Transverse colon (tissue), 4 donors: ENCODE measurements at regions not wholly inside any gene's neighbourhood (a gene's known extent, or its start where the extent isn't known, plus 50 kb on each side); places are given as distances from the start of the nearest gene placed in this dataset.

Experiments used
- DNase-seq: peaks from one replicate; pipeline ENCODE4 v3.0.0-alpha.2; 2019
- H3K27ac ChIP-seq, 4 donors: fragments of 200-600 bp; sonication (generic); 2 replicates each; pipeline ENCODE4 v1.5.1; 2016 to 2018; ENCODE audit warnings: inconsistent platforms in 4 of 4
- H3K27me3 ChIP-seq: fragments of 200-600 bp; sonication (generic); 2 replicates; pipeline ENCODE4 v1.5.1; 2017; ENCODE audit warnings: inconsistent platforms
- H3K36me3 ChIP-seq, 4 donors: fragments of 200-600 bp; sonication (generic); 2 replicates each; pipeline ENCODE4 v1.5.1; 2017 to 2019; ENCODE audit warnings: inconsistent platforms in 4 of 4
- H3K4me1 ChIP-seq, 4 donors: fragments of 200-600 bp; sonication (generic); 2 replicates each; pipeline ENCODE4 v1.5.1; 2017 to 2020; ENCODE audit warnings: inconsistent platforms in 4 of 4
- H3K4me3 ChIP-seq, 4 donors: fragments of 200-600 bp; sonication (generic); 1 replicate in 1 of 4; 2 replicates in 3 of 4; pipeline versions ENCODE4 v1.5.1 to v1.6.1; 2017 to 2019; ENCODE audit warnings: inconsistent platforms in 4 of 4
- H3K9me3 ChIP-seq, 2 donors: fragments of 200-600 bp; sonication (generic); 2 replicates each; pipeline ENCODE4 v1.5.1; 2017 to 2019; ENCODE audit warnings: inconsistent platforms in 2 of 2
- EP300 ChIP-seq: sonication (generic); formaldehyde crosslinking; IDR thresholded peaks from one replicate; pipeline ENCODE4 v1.6.1; 2017; ENCODE audit warnings: antibody characterized with exemption, low read depth
- POLR2A ChIP-seq: fragments of 450-650 bp; IDR thresholded peaks from one replicate; pipeline ENCODE4 v1.6.1; 2016; ENCODE audit warnings: antibody characterized with exemption, mild to moderate bottlenecking, moderate library complexity
- POLR2AphosphoS5 ChIP-seq, 3 donors: sonication (generic); formaldehyde crosslinking; IDR thresholded peaks; one replicate each; pipeline ENCODE4 v1.6.1; 2016; ENCODE audit warnings: antibody characterized with exemption in 3 of 3
- WGBS, 2 donors: methylation state at CpG; one replicate each; pipeline ENCODE4 v1.1.5; 2018; ENCODE audit warnings: low coverage in 1 of 2; 5-methylcytosine and 5-hydroxymethylcytosine counted together
- in situ Hi-C, 4 donors: fragments of 200-750 bp; cut with MboI; loops; one replicate each; pipeline versions ENCODE4 v1.15.0 to v1.15.1; 2017; ENCODE audit warnings: low sequenced_read_pairs in 3 of 4, low pct_ligation_motif_present in 1 of 4, low pct_unique_long_range_greater_than_20kb in 1 of 4
- intact Hi-C: fragments of 100-400 bp; cut with DNase I; formaldehyde crosslinking; loops from one replicate; pipeline ENCODE4 v1.15.1; 2023; ENCODE audit warnings: low total_unique reads
- TF ChIP-seq, protein P1 (sequence below), 5 experiments: fragments of 200-600 bp in 3 of 5; fragments of 450-650 bp in 2 of 5; sonication (generic) in 3 of 5; IDR thresholded peaks; 1 replicate in 2 of 5; 2 replicates in 3 of 5; pipeline ENCODE4 v1.5.1; 2016 to 2017; ENCODE audit warnings: antibody characterized with exemption in 5 of 5, inconsistent platforms in 3 of 5, mild to moderate bottlenecking in 2 of 5, moderate library complexity in 1 of 5

DNA sequence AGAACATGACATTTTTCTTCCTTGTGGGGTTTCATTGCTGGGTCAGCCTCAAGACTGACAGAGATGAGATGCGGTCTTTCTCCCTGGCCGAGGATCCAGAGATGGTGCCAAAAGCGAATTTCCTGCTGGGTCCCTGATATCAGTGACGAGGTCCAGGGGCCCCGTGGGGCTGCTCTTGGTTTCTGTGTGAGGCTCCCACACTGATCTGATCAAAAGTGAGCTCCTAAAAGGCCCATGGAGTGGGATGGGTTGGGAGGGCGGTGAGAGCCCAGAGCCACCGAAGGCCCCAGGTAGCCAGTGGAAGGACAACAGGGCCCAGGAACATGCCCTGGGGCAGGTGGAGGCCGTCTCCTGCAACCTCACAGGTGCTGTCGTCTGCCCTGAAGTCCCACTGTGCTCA is 208.4 kb upstream of the CDH4 start:
- Histone ChIP-seq H3K27me3 (no peaks in the 10 kb centered on the region), H3K9me3 (no peaks in the 10 kb centered on the region), H3K4me1 (no peaks in the 10 kb centered on the region), H3K4me3 (no peak overlapping the region), H3K27ac (no peak overlapping the region), H3K36me3 (no peaks in the 10 kb centered on the region)
- no peak for DNase-seq
- in situ Hi-C loops (no loop called here), intact Hi-C loops (no loop called here)
- 68 to 69% methylated on average over 3 to 7 of the region's 9 CpGs for WGBS, 2 donors
- TF ChIP-seq, protein P1, sequence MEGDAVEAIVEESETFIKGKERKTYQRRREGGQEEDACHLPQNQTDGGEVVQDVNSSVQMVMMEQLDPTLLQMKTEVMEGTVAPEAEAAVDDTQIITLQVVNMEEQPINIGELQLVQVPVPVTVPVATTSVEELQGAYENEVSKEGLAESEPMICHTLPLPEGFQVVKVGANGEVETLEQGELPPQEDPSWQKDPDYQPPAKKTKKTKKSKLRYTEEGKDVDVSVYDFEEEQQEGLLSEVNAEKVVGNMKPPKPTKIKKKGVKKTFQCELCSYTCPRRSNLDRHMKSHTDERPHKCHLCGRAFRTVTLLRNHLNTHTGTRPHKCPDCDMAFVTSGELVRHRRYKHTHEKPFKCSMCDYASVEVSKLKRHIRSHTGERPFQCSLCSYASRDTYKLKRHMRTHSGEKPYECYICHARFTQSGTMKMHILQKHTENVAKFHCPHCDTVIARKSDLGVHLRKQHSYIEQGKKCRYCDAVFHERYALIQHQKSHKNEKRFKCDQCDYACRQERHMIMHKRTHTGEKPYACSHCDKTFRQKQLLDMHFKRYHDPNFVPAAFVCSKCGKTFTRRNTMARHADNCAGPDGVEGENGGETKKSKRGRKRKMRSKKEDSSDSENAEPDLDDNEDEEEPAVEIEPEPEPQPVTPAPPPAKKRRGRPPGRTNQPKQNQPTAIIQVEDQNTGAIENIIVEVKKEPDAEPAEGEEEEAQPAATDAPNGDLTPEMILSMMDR (IDR thresholded peaks at IDR 0.05), result no peak
- TF ChIP-seq POLR2A (no peak), EP300 (no peak), POLR2AphosphoS5 (IDR thresholded peaks at IDR 0.05) (no peak)

DNA sequence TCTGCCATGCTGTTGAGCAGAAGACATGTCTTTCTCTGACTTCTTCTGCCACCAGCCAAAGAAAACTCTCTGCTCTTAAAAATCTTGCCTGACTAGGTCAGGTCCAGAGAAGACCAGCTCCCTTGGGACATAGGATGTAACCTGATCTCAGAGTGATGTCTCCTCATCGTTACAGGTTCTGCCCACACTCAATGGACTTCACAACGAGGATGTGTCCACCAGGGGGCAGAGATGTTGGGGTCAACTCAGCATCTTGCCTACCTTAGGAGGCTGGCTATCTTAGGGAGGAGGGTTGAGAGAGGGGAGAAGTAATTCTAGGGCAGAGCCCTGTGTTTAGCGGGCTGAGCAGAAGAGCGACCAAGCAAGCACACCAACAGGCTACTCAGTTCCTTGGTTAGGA is 207.6 kb upstream of the CDH4 start:
- no peak overlapping the region for H3K27ac ChIP-seq
- intact Hi-C loops (no loop called here), in situ Hi-C loops (no loop called here)
- H3K27me3 ChIP-seq, result no peaks in the 10 kb centered on the region
- no peak overlapping the region for H3K4me3 ChIP-seq
- TF ChIP-seq POLR2AphosphoS5 (IDR thresholded peaks at IDR 0.05) (no peak), POLR2A (no peak), EP300 (no peak)
- TF ChIP-seq, protein P1 (IDR thresholded peaks at IDR 0.05), result no peak
- no peaks in the 10 kb centered on the region for H3K36me3 ChIP-seq
- WGBS, 2 donors, result 60% methylated on average over 1 to 4 of the region's 4 CpGs
- DNase-seq, result no peak
- H3K4me1 ChIP-seq, result no peaks in the 10 kb centered on the region
- no peaks in the 10 kb centered on the region for H3K9me3 ChIP-seq

DNA sequence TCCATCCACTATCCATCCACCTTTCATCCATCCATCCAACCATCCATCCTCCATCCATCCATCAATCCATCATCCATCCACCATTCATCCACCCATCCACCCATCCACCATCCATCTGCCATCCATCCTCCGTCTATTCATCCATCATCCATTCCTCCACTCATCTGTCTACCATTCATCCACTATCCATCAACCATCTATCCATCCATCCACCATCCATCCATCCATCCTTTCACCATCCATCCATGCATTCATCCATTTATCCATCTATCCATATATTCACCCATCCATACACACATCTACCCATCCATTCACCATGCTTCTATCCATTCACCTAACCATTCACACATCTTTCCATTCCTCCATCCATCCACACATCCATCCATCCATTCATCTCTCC is 207.0 kb upstream of the CDH4 start:
- no peak overlapping the region for H3K27ac ChIP-seq
- no peaks in the 10 kb centered on the region for H3K4me1 ChIP-seq
- H3K36me3 ChIP-seq, result no peaks in the 10 kb centered on the region
- no peak for DNase-seq
- in situ Hi-C loops (no loop called here), intact Hi-C loops (no loop called here)
- TF ChIP-seq, protein P1 (IDR thresholded peaks at IDR 0.05), result no peak
- TF ChIP-seq POLR2AphosphoS5 (IDR thresholded peaks at IDR 0.05) (no peak), POLR2A (no peak), EP300 (no peak)
- no peaks in the 10 kb centered on the region for H3K27me3 ChIP-seq
- WGBS, 2 donors, result 97 to 100% methylated on average over 1 of the region's 1 CpG
- H3K9me3 ChIP-seq, result no peaks in the 10 kb centered on the region
- H3K4me3 ChIP-seq, result no peak overlapping the region

DNA sequence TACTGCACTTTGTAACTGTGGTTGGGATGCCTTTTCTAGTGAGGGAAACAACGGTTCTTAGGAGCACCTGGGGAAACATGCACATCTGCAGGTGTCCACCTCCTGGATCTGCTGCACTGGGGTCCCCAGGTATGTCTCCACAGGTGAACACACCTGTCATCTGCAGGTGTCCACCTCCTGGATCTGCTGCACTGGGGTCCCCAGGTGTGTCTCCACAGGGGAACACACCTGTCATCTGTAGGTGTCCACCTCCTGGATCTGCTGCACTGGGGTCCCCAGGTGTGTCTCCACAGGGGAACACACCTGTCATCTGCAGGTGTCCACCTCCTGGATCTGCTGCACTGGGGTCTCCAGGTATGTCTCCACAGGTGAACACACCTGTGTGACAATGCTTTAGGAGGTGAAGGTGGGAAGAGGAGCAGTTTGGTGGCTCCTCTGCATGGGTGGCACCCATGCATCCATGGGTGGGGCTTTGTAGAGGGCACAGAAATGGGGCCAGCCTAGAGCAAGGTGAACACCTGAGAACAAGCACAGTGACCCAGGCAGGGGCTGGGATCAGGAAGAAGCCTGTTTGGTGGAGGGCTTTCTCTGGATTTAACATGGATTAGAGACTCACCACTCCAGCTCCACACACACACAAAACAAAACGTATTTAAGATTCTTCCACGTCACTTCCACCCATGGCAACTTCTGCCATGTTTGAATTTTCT is 206.0 kb upstream of the CDH4 start:
- Histone ChIP-seq H3K27me3 (no peaks in the 10 kb centered on the region), H3K27ac (no peak overlapping the region), H3K4me1 (no peaks in the 10 kb centered on the region), H3K9me3 (no peaks in the 10 kb centered on the region), H3K4me3 (no peak overlapping the region), H3K36me3 (no peaks in the 10 kb centered on the region)
- DNase-seq, result no peak
- in situ Hi-C loops, result no loop called here
- no peak for TF ChIP-seq EP300
- TF ChIP-seq, protein P1 (IDR thresholded peaks at IDR 0.05), result no peak
- no peak for TF ChIP-seq POLR2A
- TF ChIP-seq POLR2AphosphoS5 (IDR thresholded peaks at IDR 0.05), result no peak
- intact Hi-C loops, result no loop called here
- 59 to 69% methylated on average over 2 to 3 of the region's 3 CpGs for WGBS, 2 donors
